KBM-7 (cell line): ENCODE measurements at regions not wholly inside any gene's neighbourhood (a gene's known extent, or its start where the extent isn't known, plus 50 kb on each side); places are given as distances from the start of the nearest gene placed in this dataset.
"Not testable (repeated sequence)": the region's sequence is repeated elsewhere in the genome, so short reads cannot be mapped to it uniquely, and the experiment has no call there.

ENCODE experiments used
- DNase-seq: peaks from one replicate; pipeline ENCODE4 v3.0.0-alpha.2; 2015
- in situ Hi-C: fragments of 300-500 bp; cut with MboI; formaldehyde crosslinking; loops from 2 replicates; pipeline ENCODE4 v1.14.3; 2020; ENCODE audit warnings: low sequenced_read_pairs, low pct_unique_long_range_greater_than_20kb, mixed read lengths

GRCh38 chr12:125512541-125513298 is 447.5 kb downstream of the AACS start:
- in situ Hi-C loops = no loop called here
- DNase-seq = peak; percentile 49

GRCh38 chr12:125515887-125516286 is 450.7 kb downstream of the AACS start:
- in situ Hi-C loops = no loop called here
- no peak for DNase-seq

- DNase-seq = peak; percentile 5
Measured at GRCh38 chr12:125518074-125518473, 452.8 kb downstream of the AACS start.

GRCh38 chr12:125519026-125519651 is 453.9 kb downstream of the AACS start:
- no peak for DNase-seq
- in situ Hi-C loops = no loop called here

More at GRCh38 chr12:125518074-125518473, 452.8 kb downstream of the AACS start:
- in situ Hi-C loops = no loop called here

GRCh38 chr12:125525879-125526278 is 460.6 kb downstream of the AACS start:
- in situ Hi-C loops = no loop called here
- no peak for DNase-seq

- DNase-seq = no peak
- in situ Hi-C loops = no loop called here
Measured at GRCh38 chr12:125528281-125528680, 463.0 kb downstream of the AACS start.

GRCh38 chr12:125530201-125530600 is 465.0 kb downstream of the AACS start:
- DNase-seq = no peak
- in situ Hi-C loops = no loop called here

- in situ Hi-C loops = no loop called here
- no peak for DNase-seq
Measured at GRCh38 chr12:125530876-125531275, 465.6 kb downstream of the AACS start.

- in situ Hi-C loops = no loop called here
- no peak for DNase-seq
Measured at GRCh38 chr12:125531574-125531973, 466.3 kb downstream of the AACS start.

GRCh38 chr12:125533434-125534029 is 468.3 kb downstream of the AACS start:
- DNase-seq = peak; percentile 41
- in situ Hi-C loops = no loop called here

GRCh38 chr12:125538401-125539199 is 473.4 kb downstream of the AACS start:
- DNase-seq = no peak
- in situ Hi-C loops = no loop called here

GRCh38 chr12:125540580-125541204 is 475.5 kb downstream of the AACS start:
- in situ Hi-C loops = no loop called here

GRCh38 chr12:125544960-125545359 is 479.7 kb downstream of the AACS start:
- DNase-seq = no peak
- in situ Hi-C loops = no loop called here

More at GRCh38 chr12:125540580-125541204, 475.5 kb downstream of the AACS start:
- DNase-seq = no peak

- DNase-seq = no peak
- in situ Hi-C loops = no loop called here
Measured at GRCh38 chr12:125549171-125549570, 483.9 kb downstream of the AACS start.

GRCh38 chr12:125549836-125550235 is 484.6 kb downstream of the AACS start:
- in situ Hi-C loops = no loop called here
- DNase-seq = peak; percentile 36

- in situ Hi-C loops = no loop called here
- DNase-seq = no peak
Measured at GRCh38 chr12:125552295-125552694, 487.1 kb downstream of the AACS start.

- DNase-seq, in situ Hi-C loops: not testable (repeated sequence)
Measured at GRCh38 chr12:125561008-125561407, 495.8 kb downstream of the AACS start.

- DNase-seq = peak; percentile 1
- in situ Hi-C loops = no loop called here
Measured at GRCh38 chr12:125564753-125565152, 499.5 kb downstream of the AACS start.

- DNase-seq = no peak
- in situ Hi-C loops = no loop called here
Measured at GRCh38 chr12:125567581-125567980, 502.3 kb downstream of the AACS start.
